HepG2 (cell line): ENCODE measurements at regions not wholly inside any gene's neighbourhood (a gene's known extent, or its start where the extent isn't known, plus 50 kb on each side); places are given as distances from the start of the nearest gene placed in this dataset.

ENCODE experiments used
- ATAC-seq: fragments of 200-7000 bp; cut with Tn5 transposase; 3 replicates; pipeline ENCODE4 v1.9.1; 2020; ENCODE audit warnings: mild to moderate bottlenecking, moderate library complexity
- BruUV-seq: library from RNA; stranded (reverse); fragments of 400-500 nt; replicated peaks from 2 replicates; lab custom pipeline; 2021; lab: Mats Ljungman, UMichigan
- CTCF ChIA-PET: fragments of 300-600 bp; formaldehyde crosslinking; extraction: SDS; loops from one replicate; lab custom pipeline; 2021; ENCODE audit warnings: low total read pairs, inconsistent platforms, low intra/inter-chr PET ratio; lab: Yijun Ruan, JAX
- POLR2A ChIA-PET: fragments of 350-600 bp; sonication (Branson Sonifier 250); formaldehyde crosslinking; loops from one replicate; lab custom pipeline; 2020; ENCODE audit warnings: antibody characterized with exemption, inconsistent platforms; lab: Yijun Ruan, JAX
- DNase-seq: peaks from one replicate; pipeline ENCODE4 v3.0.0-alpha.2; 2015; ENCODE audit warnings: low spot score
- FAIRE-seq: peaks from 3 replicates; lab custom pipeline; 2011; peaks lifted over from hg19 to GRCh38; lab: Jason Lieb, UNC
- H2AFZ ChIP-seq: one replicate; pipeline ENCODE4 v1.6.1; 2011; ENCODE audit warnings: low read length, inconsistent platforms
- H3K27ac ChIP-seq: fragments of 300-600 bp; 3 replicates; pipeline ENCODE4 v1.8.0; 2011; ENCODE audit warnings: mixed run types, mild to moderate bottlenecking, mixed read lengths, low read length, inconsistent platforms; ENCODE audit not compliant: insufficient read depth; ENCODE audit errors: extremely low read length
- H3K27me3 ChIP-seq, 2 experiments: fragments of 200-600 bp in 1 of 2; 2 replicates in 1 of 2; 3 replicates in 1 of 2; pipeline versions ENCODE4 v1.6.0 to v1.8.0; 2011; ENCODE audit warnings: low read length in 2 of 2, mild to moderate bottlenecking in 2 of 2, moderate library complexity in 2 of 2, inconsistent platforms in 1 of 2; ENCODE audit not compliant: insufficient read depth in 2 of 2, control insufficient read depth in 1 of 2
- H3K36me3 ChIP-seq, 2 experiments: fragments of 200-600 bp in 1 of 2; replicated peaks in 1 of 2; 2 replicates in 1 of 2; 3 replicates in 1 of 2; pipeline versions ENCODE4 v1.5.1 to v1.8.0; 2011; ENCODE audit warnings: low read length in 2 of 2, inconsistent platforms in 1 of 2; ENCODE audit not compliant: insufficient read depth in 2 of 2, control insufficient read depth in 1 of 2
- H3K4me1 ChIP-seq: 2 replicates; pipeline ENCODE4 v1.5.1; 2012; ENCODE audit warnings: low read length, inconsistent platforms; ENCODE audit not compliant: insufficient read depth
- H3K4me2 ChIP-seq: 2 replicates; pipeline ENCODE4 v1.6.0; 2011; ENCODE audit warnings: low read depth, low read length, inconsistent platforms
- H3K4me3 ChIP-seq, 3 experiments: fragments of 200-600 bp in 1 of 3; sonication (generic), shearing (Covaris generic) in 1 of 3; replicated peaks in 1 of 3; 2 replicates each; pipeline ENCODE4 v1.5.1; 2011 to 2016; ENCODE audit warnings: low read length in 3 of 3, inconsistent platforms in 2 of 3, low read depth in 2 of 3, mild to moderate bottlenecking in 2 of 3, control low read depth in 1 of 3, mixed read lengths in 1 of 3; ENCODE audit not compliant: insufficient read depth in 1 of 3
- H3K79me2 ChIP-seq: one replicate; pipeline ENCODE4 v1.6.1; 2011; ENCODE audit warnings: low read length, inconsistent platforms; ENCODE audit not compliant: insufficient read depth
- H3K9ac ChIP-seq: 2 replicates; pipeline ENCODE4 v1.6.0; 2011; ENCODE audit warnings: mild to moderate bottlenecking, low read depth, low read length, inconsistent platforms; ENCODE audit not compliant: insufficient read depth
- H3K9me3 ChIP-seq: 2 replicates; pipeline ENCODE4 v1.5.1; 2012; ENCODE audit warnings: mild to moderate bottlenecking, low read length
- H4K20me1 ChIP-seq: 2 replicates; pipeline ENCODE4 v1.6.0; 2011; ENCODE audit warnings: inconsistent platforms, mild to moderate bottlenecking, low read length, moderate library complexity; ENCODE audit not compliant: insufficient read depth
- GATAD1 ChIP-seq: IDR thresholded peaks from 2 replicates; pipeline ENCODE4 v1.6.1; 2016; ENCODE audit warnings: missing genetic modification reagents, missing compliant biosample characterization
- HIC2 ChIP-seq: sonication (generic); formaldehyde crosslinking; IDR thresholded peaks from 2 replicates; pipeline ENCODE4 v1.9.0; 2022; ENCODE audit warnings: low read depth, missing genetic modification reagents
- HOXD1 ChIP-seq: sonication (generic); formaldehyde crosslinking; IDR thresholded peaks from 2 replicates; pipeline ENCODE4 v1.5.0; 2020; ENCODE audit warnings: missing genetic modification reagents
- IRF9 ChIP-seq: sonication (generic); formaldehyde crosslinking; IDR thresholded peaks from 2 replicates; pipeline ENCODE4 v1.8.0; 2022; ENCODE audit warnings: missing genetic modification reagents, mild to moderate bottlenecking, borderline replicate concordance
- MIER3 ChIP-seq: IDR thresholded peaks from 2 replicates; pipeline ENCODE4 v1.6.1; 2016; ENCODE audit warnings: missing compliant biosample characterization, borderline replicate concordance
- RNF219 ChIP-seq: sonication (generic); formaldehyde crosslinking; IDR thresholded peaks from 2 replicates; pipeline ENCODE4 v1.5.0; 2020; ENCODE audit warnings: mild to moderate bottlenecking, missing genetic modification reagents
- SALL2 ChIP-seq: sonication (generic); formaldehyde crosslinking; IDR thresholded peaks from 2 replicates; pipeline ENCODE4 v1.8.1; 2023; ENCODE audit warnings: mild to moderate bottlenecking, missing genetic modification reagents, inconsistent platforms
- SIX1 ChIP-seq: sonication (generic); formaldehyde crosslinking; IDR thresholded peaks from 2 replicates; pipeline ENCODE4 v1.4.0; 2020; ENCODE audit warnings: missing genetic modification reagents, borderline replicate concordance
- STAT5B ChIP-seq: sonication (generic); formaldehyde crosslinking; IDR thresholded peaks from 2 replicates; pipeline ENCODE4 v1.4.0; 2020; ENCODE audit warnings: missing genetic modification reagents
- TIGD3 ChIP-seq: sonication (generic); formaldehyde crosslinking; IDR thresholded peaks from 2 replicates; pipeline ENCODE4 v1.5.1; 2020; ENCODE audit warnings: mild to moderate bottlenecking, missing genetic modification reagents, borderline replicate concordance
- ZKSCAN8 ChIP-seq: IDR thresholded peaks from 2 replicates; pipeline ENCODE4 v1.6.1; 2016; ENCODE audit warnings: borderline replicate concordance, missing genetic modification reagents, missing compliant biosample characterization
- ZMYM3 ChIP-seq: sonication (generic); formaldehyde crosslinking; IDR thresholded peaks from 2 replicates; pipeline ENCODE4 v1.5.1; 2020; ENCODE audit warnings: mild to moderate bottlenecking, missing genetic modification reagents
- ZNF547 ChIP-seq: sonication (generic); formaldehyde crosslinking; IDR thresholded peaks from 2 replicates; pipeline ENCODE4 v1.5.1; 2020; ENCODE audit warnings: mild to moderate bottlenecking, missing genetic modification reagents
- ZNF660 ChIP-seq: sonication (generic); formaldehyde crosslinking; IDR thresholded peaks from 2 replicates; pipeline ENCODE4 v1.5.1; 2020; ENCODE audit warnings: mild to moderate bottlenecking, low read depth, missing genetic modification reagents, borderline replicate concordance
- ZNF724P ChIP-seq: sonication (generic); formaldehyde crosslinking; IDR thresholded peaks from 2 replicates; pipeline ENCODE4 v1.8.0; 2022; ENCODE audit warnings: missing genetic modification reagents, borderline replicate concordance
- ZNF746 ChIP-seq: sonication (generic); formaldehyde crosslinking; IDR thresholded peaks from 2 replicates; pipeline ENCODE4 v1.8.0; 2022; ENCODE audit warnings: mild to moderate bottlenecking, missing genetic modification reagents
- in situ Hi-C: cut with HindIII; loops from 2 replicates; pipeline ENCODE4 v1.10.0; 2017; ENCODE audit warnings: low pct_unique_long_range_greater_than_20kb; ENCODE audit not compliant: extremely low pct_ligation_motif_present
- intact Hi-C: fragments of 100-400 bp; cut with micrococcal nuclease; formaldehyde crosslinking; loops from one replicate; pipeline ENCODE4 v1.10.0; 2022; ENCODE audit not compliant: unreplicated experiment

GRCh38 chr18:4536447-4536846 lies 81.3 kb upstream of the DLGAP1 start:
- no peak for DNase-seq
- no peak overlapping the region for H3K4me3 ChIP-seq
- TF ChIP-seq ZNF724P (CRISPR knock-in tag), result no peak
- no peak for TF ChIP-seq RNF219 (CRISPR knock-in tag)
- no peak for TF ChIP-seq IRF9 (CRISPR knock-in tag)
- no peak for TF ChIP-seq ZMYM3 (CRISPR knock-in tag)
- no peak for TF ChIP-seq GATAD1 (CRISPR knock-in tag)
- no peak for TF ChIP-seq ZKSCAN8
- no peak for TF ChIP-seq HIC2
- no peak for TF ChIP-seq ZNF547 (CRISPR knock-in tag)
- no peak for TF ChIP-seq MIER3 (CRISPR knock-in tag)
- no peak for TF ChIP-seq ZNF746 (CRISPR knock-in tag)
- TF ChIP-seq ZNF660 (CRISPR knock-in tag), result no peak
- TF ChIP-seq HOXD1 (CRISPR knock-in tag), result no peak
- TF ChIP-seq TIGD3 (CRISPR knock-in tag), result no peak
- TF ChIP-seq SIX1 (CRISPR knock-in tag), result no peak
- no peak for TF ChIP-seq STAT5B (CRISPR knock-in tag)
- no peak for TF ChIP-seq SALL2 (CRISPR knock-in tag)
- TF ChIP-seq, all 625 proteins: peak for 0
- BruUV-seq, result no TSS peak
- POLR2A ChIA-PET, result no interaction called here
- in situ Hi-C loops, result no loop called here
- Histone ChIP-seq H3K4me1 (no peaks in the 10 kb centered on the region), H3K27ac (no peak overlapping the region), H3K9me3 (peaks cover 70% of the 10 kb centered on the region), H4K20me1 (no peaks in the 10 kb centered on the region), H3K4me2 (no peak overlapping the region), H3K79me2 (no peaks in the 10 kb centered on the region), H3K27me3 (no peaks in the 10 kb centered on the region), H3K9ac (no peak overlapping the region), H2AFZ (no peak overlapping the region), H3K36me3 (no peaks in the 10 kb centered on the region)
- intact Hi-C loops, result no loop called here
- FAIRE-seq (no peak), ATAC-seq (no peak)
- CTCF ChIA-PET, result no interaction called here
